Natural killer cell (primary cell): ENCODE measurements at regions not wholly inside any gene's neighbourhood (a gene's known extent, or its start where the extent isn't known, plus 50 kb on each side); places are given as distances from the start of the nearest gene placed in this dataset.

ENCODE experiments used
- ATAC-seq, 3 donors: fragments of 150-1000 bp in 2 of 3; fragments of 200-7000 bp in 1 of 3; cut with Tn5 transposase; 1 replicate in 1 of 3; 2 replicates in 2 of 3; pipeline ENCODE4 v1.10.0; 2021; ENCODE audit warnings: mild to moderate bottlenecking in 2 of 3, moderate library complexity in 2 of 3
- DNase-seq, 2 donors: peaks; one replicate each; pipeline versions ENCODE4 v3.0.0 to v3.0.0-alpha.2; 2013 to 2021; ENCODE audit warnings: mixed read lengths in 1 of 2
- H3K27ac ChIP-seq: one replicate; pipeline ENCODE4 v1.5.1; 2013; ENCODE audit warnings: mild to moderate bottlenecking, low read length
- H3K27me3 ChIP-seq: one replicate; pipeline ENCODE4 v1.6.1; 2013; ENCODE audit warnings: low read length; ENCODE audit not compliant: control insufficient read depth, insufficient read depth
- H3K36me3 ChIP-seq: one replicate; pipeline ENCODE4 v1.6.1; 2013; ENCODE audit warnings: low read length; ENCODE audit not compliant: control insufficient read depth, insufficient read depth
- H3K4me1 ChIP-seq: one replicate; pipeline ENCODE4 v1.6.1; 2013; ENCODE audit warnings: low read length; ENCODE audit not compliant: control insufficient read depth, insufficient read depth
- H3K4me3 ChIP-seq: one replicate; pipeline ENCODE4 v1.5.1; 2013; ENCODE audit warnings: low read length
- H3K9me3 ChIP-seq: one replicate; pipeline ENCODE4 v1.6.1; 2013; ENCODE audit warnings: low read length; ENCODE audit not compliant: control insufficient read depth, insufficient read depth
- H3K27ac Mint-ChIP-seq, 2 donors: one replicate each; pipeline ENCODE4 v1.8.0; 2022; ENCODE audit warnings: mild to moderate bottlenecking in 2 of 2, mixed read lengths in 2 of 2, moderate library complexity in 1 of 2
- H3K27me3 Mint-ChIP-seq, 2 donors: one replicate each; pipeline ENCODE4 v1.8.0; 2022; ENCODE audit warnings: low read depth in 2 of 2, mixed read lengths in 2 of 2
- H3K36me3 Mint-ChIP-seq: one replicate; pipeline ENCODE4 v1.8.0; 2022; ENCODE audit warnings: mixed read lengths
- H3K4me1 Mint-ChIP-seq, 2 donors: one replicate each; pipeline ENCODE4 v1.8.0; 2022; ENCODE audit warnings: mixed read lengths in 2 of 2
- H3K4me3 Mint-ChIP-seq: one replicate; pipeline ENCODE4 v1.8.0; 2022; ENCODE audit warnings: mild to moderate bottlenecking, moderate library complexity, mixed read lengths
- H3K9me3 Mint-ChIP-seq, 2 donors: one replicate each; pipeline ENCODE4 v1.8.0; 2022; ENCODE audit warnings: mixed read lengths in 2 of 2
- WGBS: methylation state at CpG from one replicate; pipeline ENCODE4 v1.1.7; 2013; ENCODE audit warnings: missing lambda C conversion rate; ENCODE audit not compliant: insufficient coverage; 5-methylcytosine and 5-hydroxymethylcytosine counted together
- intact Hi-C: fragments of 100-400 bp; cut with micrococcal nuclease; formaldehyde crosslinking; loops from one replicate; pipeline ENCODE4 v1.14.2; 2022
- TF ChIP-seq, protein P1 (sequence below): fragments of 200-600 bp; IDR thresholded peaks from one replicate; pipeline ENCODE4 v1.8.0; 2022; ENCODE audit warnings: antibody characterized with exemption

DNA sequence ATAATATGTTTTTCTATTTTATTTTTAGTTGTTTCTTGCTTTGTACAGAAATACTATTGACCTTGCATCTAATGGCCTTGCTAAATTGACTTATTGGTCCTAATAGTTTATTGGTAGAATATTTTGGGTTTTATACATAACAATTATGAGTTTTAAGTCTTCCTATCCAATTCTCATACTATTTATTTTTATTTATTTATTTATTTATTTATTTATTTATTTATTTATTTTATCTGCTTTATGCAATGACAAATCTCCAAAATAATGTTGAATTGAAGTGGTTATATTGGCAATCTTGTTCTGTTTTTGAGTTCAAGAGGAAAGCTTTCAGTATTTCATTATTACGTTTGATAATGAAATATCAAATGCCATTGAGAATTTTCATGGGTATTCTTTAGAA, 488.3 kb downstream of the CDH2 start:
- Histone ChIP-seq H3K4me1 (no peaks in the 10 kb centered on the region), H3K36me3 (no peaks in the 10 kb centered on the region), H3K4me3 (no peak overlapping the region), H3K27me3 (no peaks in the 10 kb centered on the region), H3K27ac (no peak overlapping the region), H3K9me3 (no peaks in the 10 kb centered on the region)
- no peaks in the 10 kb centered on the region for H3K4me1 Mint-ChIP-seq
- no peak for DNase-seq
- TF ChIP-seq, protein P1, sequence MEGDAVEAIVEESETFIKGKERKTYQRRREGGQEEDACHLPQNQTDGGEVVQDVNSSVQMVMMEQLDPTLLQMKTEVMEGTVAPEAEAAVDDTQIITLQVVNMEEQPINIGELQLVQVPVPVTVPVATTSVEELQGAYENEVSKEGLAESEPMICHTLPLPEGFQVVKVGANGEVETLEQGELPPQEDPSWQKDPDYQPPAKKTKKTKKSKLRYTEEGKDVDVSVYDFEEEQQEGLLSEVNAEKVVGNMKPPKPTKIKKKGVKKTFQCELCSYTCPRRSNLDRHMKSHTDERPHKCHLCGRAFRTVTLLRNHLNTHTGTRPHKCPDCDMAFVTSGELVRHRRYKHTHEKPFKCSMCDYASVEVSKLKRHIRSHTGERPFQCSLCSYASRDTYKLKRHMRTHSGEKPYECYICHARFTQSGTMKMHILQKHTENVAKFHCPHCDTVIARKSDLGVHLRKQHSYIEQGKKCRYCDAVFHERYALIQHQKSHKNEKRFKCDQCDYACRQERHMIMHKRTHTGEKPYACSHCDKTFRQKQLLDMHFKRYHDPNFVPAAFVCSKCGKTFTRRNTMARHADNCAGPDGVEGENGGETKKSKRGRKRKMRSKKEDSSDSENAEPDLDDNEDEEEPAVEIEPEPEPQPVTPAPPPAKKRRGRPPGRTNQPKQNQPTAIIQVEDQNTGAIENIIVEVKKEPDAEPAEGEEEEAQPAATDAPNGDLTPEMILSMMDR = no peak
- WGBS = no CpG with 5 or more reads among the region's 1 CpG
- H3K36me3 Mint-ChIP-seq = no peaks in the 10 kb centered on the region
- H3K27me3 Mint-ChIP-seq = no peaks in the 10 kb centered on the region
- no peak for ATAC-seq
- intact Hi-C loops = no loop called here
- H3K9me3 Mint-ChIP-seq = peaks cover 5 to 16% of the 10 kb centered on the region in 2 donors
- H3K27ac Mint-ChIP-seq = no peak overlapping the region
- H3K4me3 Mint-ChIP-seq = no peak overlapping the region

DNA sequence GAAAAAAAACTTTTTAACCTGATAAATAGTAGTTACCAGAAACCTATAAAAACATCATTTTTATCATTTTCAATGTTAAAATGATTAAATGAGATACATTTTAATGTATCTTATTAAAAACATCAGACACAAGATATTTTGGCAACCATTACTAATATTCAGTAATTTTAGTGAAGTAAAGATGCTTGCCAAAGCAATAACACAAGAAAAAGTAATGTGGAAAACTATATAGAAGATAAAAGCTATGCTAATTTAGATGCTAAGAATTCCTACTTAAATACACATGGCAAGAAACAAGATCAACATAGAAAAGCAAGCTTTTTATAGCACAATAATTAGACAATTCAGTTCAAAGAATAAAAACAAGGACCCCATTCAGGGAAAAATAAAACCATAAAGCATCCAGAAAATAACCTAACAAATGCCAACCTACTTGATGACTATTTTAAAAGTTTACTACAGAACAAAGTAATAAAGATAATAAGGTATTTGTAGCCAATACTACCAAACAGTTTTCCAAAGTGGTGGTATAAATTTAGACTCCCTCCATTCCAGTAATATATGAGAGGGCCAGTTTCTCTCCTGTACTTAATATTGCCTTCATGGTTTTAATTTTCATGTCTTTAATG, 489.5 kb downstream of the CDH2 start:
- Mint-ChIP-seq H3K9me3 (peaks cover 2 to 13% of the 10 kb centered on the region in 2 donors), H3K4me1 (no peaks in the 10 kb centered on the region), H3K36me3 (no peaks in the 10 kb centered on the region), H3K27ac (no peak overlapping the region), H3K4me3 (no peak overlapping the region), H3K27me3 (no peaks in the 10 kb centered on the region)
- H3K27ac ChIP-seq = no peak overlapping the region
- no peak overlapping the region for H3K4me3 ChIP-seq
- intact Hi-C loops = no loop called here
- no peaks in the 10 kb centered on the region for H3K27me3 ChIP-seq
- H3K36me3 ChIP-seq = no peaks in the 10 kb centered on the region
- no peaks in the 10 kb centered on the region for H3K9me3 ChIP-seq
- TF ChIP-seq, protein P1 = no peak
- DNase-seq = no peak
- ATAC-seq = no peak
- no peaks in the 10 kb centered on the region for H3K4me1 ChIP-seq

DNA sequence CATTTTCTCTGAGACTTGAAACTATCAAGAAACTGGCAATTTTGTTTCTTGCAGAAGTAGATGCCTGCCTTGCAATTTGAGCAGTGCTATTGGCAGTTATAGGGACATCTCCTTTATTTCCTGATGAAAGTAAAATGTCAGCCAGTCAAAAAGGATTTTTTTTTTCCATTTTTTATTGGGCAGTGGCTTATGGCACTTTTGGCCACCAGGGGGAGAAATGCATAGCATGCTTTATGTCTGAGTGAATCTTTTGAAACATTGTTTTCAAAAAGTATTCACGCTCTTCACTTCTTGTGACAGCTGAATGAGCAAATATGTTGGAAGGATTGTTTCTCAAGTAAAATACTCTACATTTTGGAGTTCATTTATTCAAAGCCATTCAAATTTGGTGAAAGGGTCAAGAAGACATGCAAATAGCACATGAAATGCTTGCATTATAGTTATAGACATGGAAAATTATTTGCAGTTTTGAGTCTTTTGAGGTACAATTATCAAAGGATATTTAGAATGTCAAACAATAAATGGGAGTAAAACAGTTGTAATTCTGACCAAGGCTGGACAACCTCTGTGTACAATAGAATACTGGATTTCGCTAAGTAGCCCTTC, 491.0 kb downstream of the CDH2 start:
- ATAC-seq (no peak), DNase-seq (no peak)
- Mint-ChIP-seq H3K4me3 (no peak overlapping the region), H3K27me3 (no peaks in the 10 kb centered on the region), H3K36me3 (no peaks in the 10 kb centered on the region), H3K27ac (no peak overlapping the region), H3K9me3 (peaks cover 0 to 13% of the 10 kb centered on the region in 2 donors), H3K4me1 (no peaks in the 10 kb centered on the region)
- TF ChIP-seq, protein P1 = no peak
- Histone ChIP-seq H3K4me1 (no peaks in the 10 kb centered on the region), H3K27me3 (no peaks in the 10 kb centered on the region), H3K9me3 (no peaks in the 10 kb centered on the region), H3K27ac (no peak overlapping the region), H3K36me3 (no peaks in the 10 kb centered on the region), H3K4me3 (no peak overlapping the region)
- intact Hi-C loops = no loop called here
- WGBS = 90% methylated on average over 1 of the region's 2 CpGs

DNA sequence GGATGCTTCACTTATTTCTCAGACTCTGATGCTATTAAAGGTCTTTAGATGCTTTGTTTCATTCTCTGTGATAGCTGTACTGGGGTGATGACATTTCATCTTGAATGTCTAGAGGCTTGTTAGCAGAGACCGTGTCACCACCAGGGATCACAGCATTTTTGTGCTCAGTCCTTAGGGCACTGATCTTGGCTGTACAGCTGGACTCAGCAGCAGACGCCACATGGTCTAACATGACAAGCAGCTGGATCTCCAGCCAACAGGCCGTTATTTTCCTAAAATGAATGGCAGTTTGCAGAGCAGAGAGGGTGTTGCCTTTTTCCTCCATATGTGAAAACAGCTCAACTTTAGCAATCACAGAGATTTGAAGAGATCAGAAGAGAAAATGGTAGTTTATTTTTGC, 491.8 kb downstream of the CDH2 start:
- TF ChIP-seq, protein P1 = no peak
- H3K36me3 Mint-ChIP-seq = no peaks in the 10 kb centered on the region
- WGBS = 75% methylated on average over 3 of the region's 3 CpGs
- Histone ChIP-seq H3K27ac (no peak overlapping the region), H3K4me1 (no peaks in the 10 kb centered on the region), H3K27me3 (no peaks in the 10 kb centered on the region), H3K9me3 (no peaks in the 10 kb centered on the region), H3K36me3 (no peaks in the 10 kb centered on the region), H3K4me3 (no peak overlapping the region)
- DNase-seq (no peak), ATAC-seq (no peak)
- H3K4me3 Mint-ChIP-seq = no peak overlapping the region
- no peaks in the 10 kb centered on the region for H3K27me3 Mint-ChIP-seq
- peaks cover 2 to 16% of the 10 kb centered on the region in 2 donors for H3K9me3 Mint-ChIP-seq
- no peaks in the 10 kb centered on the region for H3K4me1 Mint-ChIP-seq
- H3K27ac Mint-ChIP-seq = no peak overlapping the region
- intact Hi-C loops = no loop called here
